ENCODE measurements at regions not wholly inside any gene's neighbourhood (a gene's known extent, or its start where the extent isn't known, plus 50 kb on each side); places are given as distances from the start of the nearest gene placed in this dataset.

DNA sequence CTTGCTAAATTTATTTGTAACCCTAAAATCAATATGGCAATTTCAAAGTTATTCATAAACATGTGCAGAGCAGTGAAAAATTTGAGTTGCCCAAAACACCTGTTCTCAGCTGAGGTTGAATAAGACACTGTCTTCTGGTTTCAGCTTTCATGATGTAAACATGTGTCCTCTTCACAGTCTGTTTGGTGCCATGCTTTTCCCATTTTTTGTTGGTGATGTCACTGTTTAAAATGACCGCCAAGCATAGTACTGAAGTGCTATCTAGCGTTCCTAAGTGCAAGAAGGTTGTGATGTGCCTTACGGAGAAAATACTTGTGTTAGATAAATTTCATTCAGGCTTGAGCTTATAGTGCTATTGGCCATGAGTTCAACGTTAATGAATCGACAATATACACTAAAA is 580.8 kb downstream of the ACTL7B start:
- Histone ChIP-seq H2BK120ac (ENCODE audit: low read depth, low read length) (no peak overlapping the region), H4K8ac (ENCODE audit: low read depth in 2 of 2, low read length in 2 of 2) (no peak overlapping the region), H2BK20ac (ENCODE audit: low read depth, low read length) (no peak overlapping the region), H3K36me3 (ENCODE audit: control insufficient read depth, insufficient read depth, low read length) (no peaks in the 10 kb centered on the region), H3K18ac (ENCODE audit: low read depth, low read length) (no peak overlapping the region), H3K27me3 (ENCODE audit: control insufficient read depth, insufficient read depth, low read length) (no peaks in the 10 kb centered on the region), H3K27ac (ENCODE audit: insufficient read depth, low read length) (no peak overlapping the region), H3K9me3 (ENCODE audit: control insufficient read depth, insufficient read depth, low read length) (no peaks in the 10 kb centered on the region), H4K91ac (ENCODE audit: insufficient read depth, low read depth, low read length) (no peak overlapping the region), H2BK5ac (ENCODE audit: low read depth, low read length, poor library complexity, severe bottlenecking) (no peak overlapping the region), H3K79me1 (ENCODE audit: low read depth in 1 of 2, low read length in 2 of 2) (no peaks in the 10 kb centered on the region), H3K56ac (ENCODE audit: extremely low read depth, insufficient read depth, low read length) (no peak overlapping the region), H3K23ac (ENCODE audit: low read depth, low read length) (no peak overlapping the region), H4K20me1 (ENCODE audit: insufficient read depth, low read length) (no peaks in the 10 kb centered on the region), H3K4me3 (ENCODE audit: insufficient read depth, low read depth, low read length) (no peak overlapping the region), H4K5ac (ENCODE audit: low read depth, low read length) (no peak overlapping the region), H3K4me1 (ENCODE audit: control insufficient read depth, insufficient read depth, low read length) (peaks cover 5% of the 10 kb centered on the region; the same call in 1 of the 2 replicates), H3K4me2 (ENCODE audit: low read depth, low read length) (no peak overlapping the region), H2AK9ac (replicated peaks; ENCODE audit: low read depth, low read length, poor library complexity) (no peak overlapping the region), H3K9ac (ENCODE audit: low read depth, low read length) (no peak overlapping the region), H3K9me1 (ENCODE audit: insufficient read depth, low read length) (no peaks in the 10 kb centered on the region), H3K4ac (ENCODE audit: low read depth, low read length) (no peak overlapping the region), H3K14ac (replicated peaks; ENCODE audit: low read depth, low read length) (no peak overlapping the region), H2BK15ac (ENCODE audit: low read depth, low read length) (no peak overlapping the region), H2AFZ (replicated peaks; ENCODE audit: low read length, poor library complexity) (no peak overlapping the region), H2AK5ac (ENCODE audit: low read depth, low read length) (no peak overlapping the region)
- dilution Hi-C loops (cut with HindIII; ENCODE audit: low sequenced_read_pairs, unreplicated experiment): no loop called here
- ATAC-seq (ENCODE audit: low read depth) (no peak), DNase-seq (no peak)
- no peak for TF ChIP-seq NFE2L2 (IDR thresholded peaks at IDR 0.05; ENCODE audit: low read depth, low read length)
- TF ChIP-seq RFX5 (IDR thresholded peaks at IDR 0.05; ENCODE audit: low read depth, low read length): no peak
- no peak for TF ChIP-seq CHD1 (IDR thresholded peaks at IDR 0.05; ENCODE audit: low read depth, low read length)
- TF ChIP-seq POLR2A (IDR thresholded peaks at IDR 0.05; ENCODE audit: low read depth, low read length): no peak
- no peak for TF ChIP-seq MXI1 (IDR thresholded peaks at IDR 0.05; ENCODE audit: borderline replicate concordance, low read depth, low read length)
- no peak for TF ChIP-seq CEBPB (IDR thresholded peaks at IDR 0.05; ENCODE audit: low read depth, low read length)
- no peak for TF ChIP-seq ELK1 (IDR thresholded peaks at IDR 0.05; ENCODE audit: borderline replicate concordance, low read depth, low read length)
- no peak for TF ChIP-seq CTCF (conservative IDR thresholded peaks at IDR 0.05; ENCODE audit: low read depth, low read length)
- no peak for TF ChIP-seq RCOR1 (IDR thresholded peaks at IDR 0.05; ENCODE audit: insufficient replicate concordance, low read length)
- TF ChIP-seq, protein P1, sequence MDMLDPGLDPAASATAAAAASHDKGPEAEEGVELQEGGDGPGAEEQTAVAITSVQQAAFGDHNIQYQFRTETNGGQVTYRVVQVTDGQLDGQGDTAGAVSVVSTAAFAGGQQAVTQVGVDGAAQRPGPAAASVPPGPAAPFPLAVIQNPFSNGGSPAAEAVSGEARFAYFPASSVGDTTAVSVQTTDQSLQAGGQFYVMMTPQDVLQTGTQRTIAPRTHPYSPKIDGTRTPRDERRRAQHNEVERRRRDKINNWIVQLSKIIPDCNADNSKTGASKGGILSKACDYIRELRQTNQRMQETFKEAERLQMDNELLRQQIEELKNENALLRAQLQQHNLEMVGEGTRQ (IDR thresholded peaks at IDR 0.05; ENCODE audit: low read depth, low read length): no peak
- no peak for TF ChIP-seq RAD21 (IDR thresholded peaks at IDR 0.05; ENCODE audit: low read length)
- no peak for TF ChIP-seq MAFK (IDR thresholded peaks at IDR 0.05; ENCODE audit: low read depth, low read length)
- TF ChIP-seq FOS (IDR thresholded peaks at IDR 0.05; ENCODE audit: low read depth, low read length): no peak
- no peak for TF ChIP-seq MAZ (IDR thresholded peaks at IDR 0.05; ENCODE audit: borderline replicate concordance, low read depth, low read length)
- CTCF ChIA-PET: no interaction called here
- in situ Hi-C loops (cut with MboI; ENCODE audit: low sequenced_read_pairs): loop anchor here (5.0 to 10.0 kb wide), 2 partner anchors 640 to 798 kb away; no protein-coding TSS in a partner anchor
- no TSS peak for BruUV-seq (replicated peaks)
- intact Hi-C loops (cut with micrococcal nuclease): loop anchor here (5.0 kb wide), 1 partner anchor 218 kb away; no protein-coding TSS in a partner anchor
- POLR2A ChIA-PET (ENCODE audit: unreplicated experiment): no interaction called here
- 88% methylated on average over 3 of the region's 5 CpGs; no CpG with 5 or more reads in 1 of the 2 experiments for WGBS, 2 experiments (ENCODE audit: extremely low coverage in 2 of 2, insufficient read length in 1 of 2)
